ENCODE measurements at regions not wholly inside any gene's neighbourhood (a gene's known extent, or its start where the extent isn't known, plus 50 kb on each side); places are given as distances from the start of the nearest gene placed in this dataset.

- no peak for DNase-seq (ENCODE audit: low read depth in 1 of 2, low spot score in 2 of 2)
- no peak overlapping the region for H2BK120ac ChIP-seq (replicated peaks; ENCODE audit: low read depth, low read length)
- H3K79me1 ChIP-seq (ENCODE audit: low read depth, low read length) = no peaks in the 10 kb centered on the region
- no peak overlapping the region for H2AFZ ChIP-seq (ENCODE audit: low read length)
- H3K4ac ChIP-seq (replicated peaks; ENCODE audit: insufficient read length, low read depth, low read length) = no peak overlapping the region
- H4K8ac ChIP-seq (ENCODE audit: extremely low read depth, insufficient read depth, low read length) = no peak overlapping the region
- no peak overlapping the region for H3K23ac ChIP-seq (ENCODE audit: insufficient read length)
- H3K27ac ChIP-seq (ENCODE audit: low read depth, low read length) = no peak overlapping the region
- WGBS, 2 experiments (ENCODE audit: extremely low coverage in 1 of 2, insufficient coverage in 1 of 2, insufficient read length in 1 of 2, insufficient replicate concordance in 2 of 2, low coverage in 1 of 2, low lambda C conversion rate in 2 of 2, missing lambda C conversion rate in 1 of 2) = 94% methylated on average over 19 of the region's 19 CpGs; no CpG with 5 or more reads in 1 of the 2 experiments
- no peaks in the 10 kb centered on the region for H4K20me1 ChIP-seq (replicated peaks in 1 of 2; ENCODE audit: control insufficient read depth in 1 of 2, insufficient read depth in 2 of 2, low read length in 2 of 2)
- no peaks in the 10 kb centered on the region; a peak in 1 of 7 replicates for H3K4me1 ChIP-seq (replicated peaks in 1 of 4; ENCODE audit: control insufficient read depth in 3 of 4, insufficient read depth in 4 of 4, low read length in 3 of 4)
- no peak overlapping the region for H3K4me2 ChIP-seq (ENCODE audit: insufficient read depth in 1 of 2, low read depth in 2 of 2, low read length in 2 of 2)
- H3K79me2 ChIP-seq (ENCODE audit: control insufficient read depth in 1 of 2, insufficient read depth in 2 of 2, low read length in 2 of 2) = no peaks in the 10 kb centered on the region
- H2BK20ac ChIP-seq (ENCODE audit: low read length) = no peak overlapping the region
- H3K18ac ChIP-seq (ENCODE audit: extremely low read depth, low read length) = no peak overlapping the region
- H2BK15ac ChIP-seq (ENCODE audit: low read length) = no peak overlapping the region
- no peak overlapping the region for H2AK5ac ChIP-seq (ENCODE audit: low read depth, low read length)
- FAIRE-seq = no peak
- CTCF ChIA-PET (ENCODE audit: partially characterized antibody) = interaction anchor here (1.2 kb wide), 1 partner anchor 29 kb away, joined by 3 read pairs; no protein-coding TSS in a partner anchor
- POLR2A ChIA-PET (ENCODE audit: partially characterized antibody) = no interaction called here
- H3K36me3 ChIP-seq (ENCODE audit: control insufficient read depth in 2 of 4, insufficient read depth in 4 of 4, low read length in 3 of 4) = no peaks in the 10 kb centered on the region
- H4K91ac ChIP-seq (replicated peaks; ENCODE audit: insufficient read length, low read length) = no peak overlapping the region
- no peaks in the 10 kb centered on the region for H3K9me3 ChIP-seq (ENCODE audit: insufficient read depth in 2 of 2, low read depth in 1 of 2, low read length in 1 of 2)
- H4K5ac ChIP-seq (ENCODE audit: insufficient read length, low read depth, low read length) = no peak overlapping the region
- no peak overlapping the region for H3K4me3 ChIP-seq (ENCODE audit: extremely low read depth in 1 of 4, insufficient read depth in 2 of 4, low read depth in 3 of 4, low read length in 4 of 4)
- no peak overlapping the region for H3K14ac ChIP-seq (ENCODE audit: insufficient read length)
- H2BK5ac ChIP-seq (ENCODE audit: low read depth, low read length) = no peak overlapping the region
- no peak overlapping the region for H3K56ac ChIP-seq (replicated peaks; ENCODE audit: insufficient read length, low read depth, low read length)
- no peaks in the 10 kb centered on the region for H3K27me3 ChIP-seq (replicated peaks in 1 of 4; ENCODE audit: control insufficient read depth in 3 of 4, extremely low read depth in 1 of 4, insufficient read depth in 3 of 4, low read length in 3 of 4)
- H2BK12ac ChIP-seq (ENCODE audit: low read depth, low read length) = no peak overlapping the region
- H3K9ac ChIP-seq (replicated peaks in 1 of 4; ENCODE audit: extremely low read depth in 1 of 4, low read depth in 3 of 4, low read length in 3 of 4) = no peak overlapping the region; a peak in 1 of 7 replicates
- 0 out of 2 replicates have a peak, but pooled peaks cover 2% of the 10 kb centered on the region for H3K23me2 ChIP-seq (ENCODE audit: low read depth, low read length)
Measured at GRCh38 chr20:57788936-57789613, 79.3 kb upstream of the PMEPA1 start.

Data from H1 (cell line).